ENCODE measurements at regions not wholly inside any gene's neighbourhood (a gene's known extent, or its start where the extent isn't known, plus 50 kb on each side); places are given as distances from the start of the nearest gene placed in this dataset.
"Not testable (repeated sequence)": the region's sequence is repeated elsewhere in the genome, so short reads cannot be mapped to it uniquely, and the experiment has no call there.

GRCh38 chr20:52098186-52098585, 93.4 kb downstream of the ZFP64 start:
- ATAC-seq, result no peak

GRCh38 chr20:52096117-52096516, 95.5 kb downstream of the ZFP64 start:
- no peak for ATAC-seq

DNA sequence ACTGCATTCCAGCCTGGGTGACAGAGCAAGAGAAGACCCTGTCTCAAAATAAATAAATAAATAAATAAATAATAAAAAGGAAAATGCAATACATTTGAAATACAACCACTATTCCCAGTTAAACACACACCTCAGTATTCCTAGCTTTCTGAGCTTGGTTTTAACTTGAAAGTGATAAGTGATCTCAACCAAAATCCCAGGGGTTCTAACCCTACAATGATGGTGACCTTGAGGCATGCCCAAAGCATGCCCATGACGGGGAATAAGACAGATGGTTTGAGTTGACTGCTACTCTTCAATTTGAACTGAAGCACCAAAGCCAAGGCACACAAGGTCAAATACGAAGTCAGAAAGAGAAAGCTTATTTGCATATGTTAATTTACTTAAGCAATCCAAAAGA, 96.9 kb downstream of the ZFP64 start:
- ATAC-seq, result no peak

- no peak for ATAC-seq
Observed at GRCh38 chr20:52093575-52093974, 98.0 kb downstream of the ZFP64 start.

- ATAC-seq, result no peak
Observed at GRCh38 chr20:52090035-52090434, 101.5 kb downstream of the ZFP64 start.

GRCh38 chr20:52087471-52087870, 104.1 kb downstream of the ZFP64 start:
- ATAC-seq, result no peak

DNA sequence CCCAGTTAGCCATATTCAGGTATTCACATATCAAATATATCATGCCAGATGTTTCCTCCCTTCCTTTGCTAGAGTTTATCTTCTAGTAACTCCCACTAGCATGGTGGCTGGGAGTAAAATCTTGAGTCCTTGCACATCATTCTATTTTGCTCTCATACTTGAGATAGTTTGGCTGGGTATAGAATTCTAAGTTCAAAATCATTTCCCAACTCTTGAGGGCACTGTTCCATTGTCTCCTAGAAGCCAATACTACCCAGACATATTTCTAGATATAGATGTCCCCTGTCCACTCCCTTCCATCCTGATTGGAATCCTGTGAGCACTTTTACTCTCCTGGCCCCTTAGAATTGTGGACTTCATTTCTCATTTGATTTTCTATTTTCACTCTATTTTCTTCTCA, 104.7 kb downstream of the ZFP64 start:
- no peak for ATAC-seq

DNA sequence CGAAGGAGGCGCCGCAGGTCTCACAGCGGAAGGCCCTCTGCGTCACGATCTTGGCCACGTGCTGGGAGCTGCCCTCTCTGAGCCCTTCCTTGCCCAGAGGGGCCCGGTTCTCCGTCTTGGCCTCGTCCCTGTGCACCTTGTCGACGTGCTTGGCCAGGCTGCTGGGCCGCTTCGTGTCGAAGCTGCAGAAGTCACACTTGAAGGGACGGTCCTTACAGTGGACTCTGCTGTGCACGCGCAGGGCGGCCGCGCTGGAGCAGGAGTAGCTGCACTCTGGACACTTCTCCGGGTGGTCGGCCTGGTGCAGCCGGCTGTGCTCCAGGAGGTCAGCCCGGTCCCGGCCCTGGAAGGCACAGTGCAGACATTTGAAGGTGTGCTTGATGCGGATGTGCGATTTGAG, 106.9 kb downstream of the ZFP64 start:
- ATAC-seq, result no peak

DNA sequence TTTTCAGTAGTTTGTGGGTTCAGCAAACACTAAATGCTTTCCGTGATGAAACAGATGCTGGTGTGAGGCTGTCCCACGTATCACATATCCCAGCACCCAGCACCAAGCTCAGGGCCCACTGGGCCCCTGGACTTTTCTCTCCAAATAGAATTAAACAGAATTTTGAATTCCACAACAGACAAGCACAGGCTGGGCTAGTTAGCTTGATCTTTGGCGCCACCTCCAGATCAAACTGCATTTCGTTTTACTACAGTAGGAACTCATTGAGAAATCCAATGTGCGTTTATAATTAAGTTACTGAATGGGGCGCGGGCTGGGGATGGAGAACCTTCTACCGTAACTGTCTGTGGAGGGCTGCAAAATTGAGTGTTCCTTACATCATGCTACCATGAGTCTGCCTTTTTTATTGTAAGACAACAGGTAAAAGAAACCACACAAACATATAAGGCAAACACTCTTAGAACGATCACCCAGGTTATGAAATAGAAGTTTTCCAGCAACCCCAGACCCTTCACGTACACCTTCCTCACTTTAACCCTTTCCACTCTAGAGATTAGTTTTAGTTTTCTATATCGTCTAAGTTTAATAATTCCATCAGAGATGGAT, 107.8 kb downstream of the ZFP64 start:
- peak; percentile 49 for ATAC-seq

DNA sequence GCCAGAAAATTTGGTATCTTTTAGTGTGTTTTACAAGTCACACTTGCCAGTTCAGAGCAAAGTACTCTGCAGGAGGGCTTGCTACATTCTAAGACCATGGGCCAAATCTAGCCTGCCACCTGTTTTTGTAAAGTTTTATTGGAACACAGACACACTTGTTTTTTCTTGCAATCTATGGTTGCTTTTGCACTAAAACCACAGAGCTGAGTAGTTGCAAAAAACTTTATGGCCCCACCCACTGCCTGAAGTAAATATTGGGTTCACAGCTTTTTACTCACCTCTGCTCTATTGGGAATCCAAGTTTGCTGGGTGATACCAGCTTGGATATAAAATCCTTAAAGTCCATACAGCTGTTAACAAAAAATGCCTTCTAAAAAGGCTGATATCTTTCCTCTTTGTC, 109.0 kb downstream of the ZFP64 start:
- ATAC-seq, result no peak

DNA sequence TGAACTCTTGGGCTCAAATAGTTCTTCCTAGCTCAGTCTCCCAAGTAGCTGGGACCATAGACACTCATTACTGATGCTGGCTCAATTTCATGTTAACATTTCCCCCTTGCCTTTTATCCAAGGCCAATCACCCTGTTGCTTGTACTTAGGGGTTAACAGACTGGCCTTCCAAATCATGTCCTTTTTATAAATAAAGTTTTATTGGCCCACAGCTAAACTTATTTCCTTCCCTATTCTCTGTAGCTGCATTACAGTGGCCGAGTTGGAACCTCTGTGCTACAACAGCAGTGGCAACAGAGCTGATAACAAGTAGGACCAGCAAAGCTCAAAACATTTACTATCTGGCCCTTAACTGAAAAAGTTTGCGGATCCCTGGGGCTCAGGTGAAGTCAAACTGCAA, 109.8 kb downstream of the ZFP64 start:
- no peak for ATAC-seq

DNA sequence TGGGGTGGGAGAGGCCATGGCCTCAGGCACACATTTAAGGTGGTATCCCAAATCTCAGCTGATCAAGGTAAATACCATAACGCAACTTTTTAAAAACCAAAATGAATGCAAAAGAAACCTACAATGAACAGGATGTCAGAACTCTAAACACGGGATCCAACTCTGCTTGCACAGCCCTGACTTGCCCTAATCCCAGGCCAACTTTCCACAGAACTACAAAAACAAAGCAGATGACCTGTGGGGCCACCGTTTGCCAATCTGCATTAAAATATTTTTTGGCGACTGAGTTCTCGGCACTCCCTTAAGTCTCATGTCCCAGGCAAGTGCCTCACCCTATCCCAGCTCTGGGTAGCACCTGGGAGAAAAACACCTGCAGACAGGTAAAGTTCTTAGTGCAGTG, 110.5 kb downstream of the ZFP64 start:
- ATAC-seq, result peak; percentile 17

GRCh38 chr20:52078289-52078688, 113.3 kb downstream of the ZFP64 start:
- ATAC-seq, result no peak

- ATAC-seq, result no peak
Observed at GRCh38 chr20:52076164-52076563, 115.4 kb downstream of the ZFP64 start.

DNA sequence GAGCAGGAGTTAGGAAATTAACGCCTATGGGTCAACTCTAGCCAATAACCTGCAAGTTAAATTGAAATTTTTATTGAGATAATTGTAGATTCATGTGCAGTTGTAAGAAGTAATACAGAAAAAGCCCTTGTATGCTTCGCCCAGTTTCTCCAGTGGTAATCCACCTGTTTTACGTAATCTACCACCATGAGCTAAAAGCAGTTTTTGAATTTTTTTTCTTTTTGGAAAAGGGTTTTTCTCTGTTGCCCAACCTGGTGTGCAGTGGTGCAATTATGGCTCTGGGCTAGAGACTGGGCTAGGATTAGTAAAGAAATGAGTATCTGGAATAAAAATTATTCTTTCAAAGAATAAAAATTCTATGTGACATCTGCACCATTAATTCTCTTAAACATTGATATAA, 116.2 kb downstream of the ZFP64 start:
- no peak for ATAC-seq

DNA sequence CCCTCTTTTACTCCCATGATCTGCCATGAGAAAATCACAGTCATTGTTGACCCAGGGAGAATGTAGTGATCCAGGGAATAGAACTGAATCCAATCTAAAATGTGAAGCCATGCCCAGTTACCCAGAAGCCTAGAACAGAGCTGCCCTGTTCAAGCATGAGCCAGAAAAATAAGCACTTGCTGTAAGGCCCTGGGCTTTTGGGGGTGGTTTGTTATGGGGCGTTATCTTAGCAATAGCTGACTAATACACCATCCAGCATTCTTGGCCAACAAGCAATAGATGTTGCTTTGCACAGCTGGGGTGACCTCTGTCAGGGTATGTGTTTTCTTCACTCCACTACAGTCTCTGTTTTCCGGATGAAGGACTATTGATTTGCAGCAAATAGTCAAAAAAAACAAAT, 120.4 kb downstream of the ZFP64 start:
- ATAC-seq, result no peak

GRCh38 chr20:52064931-52065330, 126.6 kb downstream of the ZFP64 start:
- ATAC-seq, result no peak

DNA sequence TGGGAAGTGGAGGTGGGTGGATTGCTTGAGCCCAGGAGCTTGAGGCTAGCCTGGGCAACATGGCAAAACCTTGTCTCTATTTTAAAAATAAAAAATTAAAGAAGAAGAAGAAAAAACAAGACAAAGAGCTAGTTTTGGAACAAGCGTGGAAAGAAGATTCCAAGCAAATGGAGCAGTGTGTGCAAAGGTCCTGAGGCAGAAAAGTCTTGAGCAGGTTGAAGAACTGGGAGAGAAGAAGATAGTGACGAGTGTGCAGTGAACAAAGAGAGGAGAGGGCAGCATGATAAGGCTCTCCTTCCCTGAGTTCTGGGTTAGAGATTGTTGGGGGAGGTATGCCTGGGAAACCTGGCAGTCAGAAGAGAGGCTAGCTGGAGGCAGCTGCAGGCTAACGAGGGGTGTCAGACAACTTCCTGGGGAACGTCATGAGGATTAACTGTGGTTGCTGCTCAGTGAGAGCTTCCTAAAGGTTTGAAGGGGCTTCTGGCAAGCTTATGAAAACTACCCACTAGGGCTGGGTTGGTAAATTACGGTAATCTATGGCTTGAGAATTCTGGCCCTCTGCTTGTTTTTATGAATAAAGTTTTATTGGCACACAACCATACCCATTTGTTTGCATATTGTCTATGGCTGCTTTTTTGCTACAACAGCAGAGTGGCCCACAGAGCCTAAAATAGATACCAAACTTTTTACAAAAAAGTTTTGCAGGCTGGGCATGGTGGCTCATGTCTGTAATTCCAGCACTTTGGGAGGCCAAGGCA, 128.9 kb downstream of the ZFP64 start:
- ATAC-seq, result no peak

DNA sequence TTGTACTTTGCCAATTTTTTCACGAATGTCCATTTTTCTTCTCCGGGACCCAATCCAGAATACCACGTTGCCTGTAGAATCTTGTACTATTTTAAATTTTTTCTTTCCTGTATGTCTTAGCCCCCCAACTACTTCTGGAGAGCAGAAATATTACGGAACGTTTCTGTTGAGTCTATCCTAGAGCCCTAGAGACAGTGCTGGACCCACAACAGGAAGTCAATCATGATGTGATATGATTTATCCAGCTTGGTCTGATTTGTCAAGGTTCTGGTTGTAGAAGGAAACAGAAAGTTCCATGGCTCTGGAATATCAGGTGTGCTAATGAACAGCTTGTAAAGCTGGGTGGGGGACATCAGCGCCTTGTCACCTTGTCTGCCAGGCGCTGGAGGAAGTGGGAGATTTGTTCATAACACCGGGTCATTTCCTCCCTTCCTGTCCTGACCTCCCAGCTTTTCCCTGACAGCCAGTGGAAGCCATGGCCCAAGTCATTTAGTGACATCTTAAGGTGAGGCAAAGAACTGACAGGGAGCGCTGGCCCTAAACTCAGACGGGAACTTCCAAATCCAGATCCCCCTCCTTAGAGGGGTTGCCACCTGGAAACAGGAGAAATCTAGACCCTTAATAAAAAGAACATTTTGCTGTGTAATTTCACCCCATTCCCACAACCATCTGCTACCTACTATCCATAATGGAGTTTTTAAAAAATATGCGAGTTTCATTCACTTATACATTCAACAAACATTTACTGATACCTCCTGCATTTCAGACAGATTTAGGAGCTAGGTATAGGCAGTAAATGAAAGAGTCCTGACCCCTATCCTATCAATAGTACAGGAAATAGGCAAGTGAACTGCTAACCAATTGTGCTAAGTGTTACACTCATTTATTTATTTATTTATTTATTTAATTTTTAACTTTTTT, 130.5 kb downstream of the ZFP64 start:
- ATAC-seq, result no peak

- ATAC-seq, result not testable (repeated sequence)
Observed at GRCh38 chr20:52057133-52057532, 134.4 kb downstream of the ZFP64 start.

DNA sequence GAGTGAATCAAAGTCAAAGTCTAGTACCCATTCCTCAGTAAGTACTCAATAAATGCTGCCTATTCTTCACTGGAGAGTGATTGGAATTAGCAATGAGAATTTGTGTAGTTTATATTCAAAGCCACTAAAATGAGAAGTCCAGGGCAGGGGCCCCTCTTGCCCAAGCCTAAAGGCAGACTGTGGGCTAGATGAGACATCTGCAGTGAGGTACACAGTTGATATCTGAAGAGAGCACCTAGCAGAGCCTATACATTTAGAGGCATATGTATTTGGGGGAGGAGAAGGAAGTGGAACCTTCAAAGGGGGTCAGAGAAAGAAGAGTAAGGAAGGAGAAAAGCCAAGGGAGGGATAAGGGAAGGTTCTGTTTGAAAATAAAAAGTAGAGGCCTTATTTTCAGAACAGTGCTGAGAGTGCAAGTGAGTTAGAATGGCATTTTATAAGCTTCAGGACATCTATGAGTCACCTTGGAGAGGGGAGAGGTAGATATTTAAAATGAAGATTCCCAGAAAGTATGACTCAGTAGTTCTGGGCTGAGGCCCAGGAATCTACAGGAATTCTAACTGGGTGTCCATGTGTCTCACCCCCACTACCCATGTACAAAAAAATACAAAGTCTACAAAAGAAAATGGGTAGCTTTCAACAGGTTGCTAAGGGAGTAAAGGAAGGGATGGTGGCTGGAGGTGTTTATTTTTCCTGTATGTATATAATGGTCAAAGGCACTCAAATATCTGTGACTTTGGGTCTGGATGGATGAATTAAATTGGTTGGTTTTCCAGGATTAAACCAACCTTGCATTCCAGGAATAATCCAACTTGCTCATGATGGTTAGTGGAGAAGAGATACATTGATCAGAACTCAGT, 135.1 kb downstream of the ZFP64 start:
- peak; percentile 73 for ATAC-seq

- no peak for ATAC-seq
Observed at GRCh38 chr20:52054123-52054522, 137.5 kb downstream of the ZFP64 start.
